ENCODE measurements at regions not wholly inside any gene's neighbourhood (a gene's known extent, or its start where the extent isn't known, plus 50 kb on each side); places are given as distances from the start of the nearest gene placed in this dataset.
"Not testable (repeated sequence)": the region's sequence is repeated elsewhere in the genome, so short reads cannot be mapped to it uniquely, and the experiment has no call there.

DNA sequence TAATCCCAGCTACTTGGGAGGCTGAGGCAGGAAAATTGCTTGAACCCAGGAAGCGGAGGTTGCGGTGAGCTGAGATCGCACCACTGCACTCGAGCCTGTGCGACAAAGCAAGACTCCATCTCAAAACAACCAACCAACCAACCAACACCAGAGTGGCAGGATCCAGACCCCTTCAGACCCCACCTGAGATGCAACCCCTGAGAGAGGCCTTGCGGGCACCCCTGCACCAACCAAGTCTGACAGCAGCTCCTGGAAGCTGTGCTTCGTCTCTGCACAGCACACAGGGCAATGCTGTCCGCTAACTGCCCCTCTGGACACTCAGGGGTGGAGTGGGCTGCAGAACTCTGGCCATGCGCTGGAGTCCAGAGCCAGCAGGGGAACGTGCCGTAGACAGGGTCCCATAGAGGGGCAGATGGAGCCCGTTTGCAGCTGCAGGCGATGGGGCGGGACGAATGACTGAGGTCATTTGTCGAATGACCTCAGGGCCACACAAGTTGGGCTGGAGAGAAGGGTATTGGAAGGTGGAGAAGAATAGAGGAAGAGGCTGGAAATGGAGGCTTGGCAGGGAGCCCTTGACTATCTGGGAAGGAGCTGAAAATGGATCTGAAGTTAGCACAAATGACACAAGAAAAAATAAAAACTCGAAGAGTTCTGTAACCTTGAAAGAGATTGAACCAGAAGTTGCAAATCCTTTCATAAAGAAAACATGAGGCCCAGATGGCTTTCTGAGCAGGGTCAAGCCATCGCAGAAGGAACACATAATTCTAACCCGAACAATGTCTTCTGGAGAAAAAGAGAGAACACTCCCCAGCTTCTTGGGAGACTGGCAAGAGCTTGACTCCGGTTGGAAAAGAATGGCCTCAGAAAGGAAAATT lies 199.7 kb downstream of the CTTN start:
- H3K4me3 ChIP-seq (ENCODE audit: low read depth, low read length): no peak overlapping the region
- DNase-seq (ENCODE audit: low read depth): no peak

DNA sequence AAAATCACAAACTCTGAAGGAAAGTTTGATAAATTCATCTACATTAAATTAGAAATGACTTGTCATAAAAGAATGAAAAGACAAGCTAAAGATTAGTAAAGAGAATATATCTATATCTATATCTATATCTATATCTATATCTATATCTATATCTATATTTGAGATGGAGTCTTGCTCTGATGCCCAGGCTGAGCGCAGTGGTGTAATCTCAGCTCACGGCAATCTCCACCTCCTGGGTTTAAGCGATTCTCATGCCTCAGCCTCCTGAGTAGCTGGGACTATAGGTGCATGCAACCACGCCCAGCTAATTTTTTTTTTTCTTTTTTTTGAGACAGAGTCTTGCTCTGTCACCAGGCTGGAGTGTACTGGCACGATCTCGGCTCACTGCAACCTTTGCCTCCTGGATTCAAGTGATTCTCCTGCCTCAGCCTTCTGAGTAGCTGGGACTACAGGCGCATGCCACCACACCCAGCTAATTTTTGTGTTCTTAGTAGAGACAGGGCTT lies 202.6 kb downstream of the CTTN start:
- not testable (repeated sequence) for H3K4me3 ChIP-seq (ENCODE audit: low read depth, low read length); DNase-seq (ENCODE audit: low read depth)

GRCh38 chr11:70601861-70602538 lies 203.7 kb downstream of the CTTN start:
- H3K4me3 ChIP-seq (ENCODE audit: low read depth, low read length): no peak overlapping the region
- no peak for DNase-seq (ENCODE audit: low read depth)

DNA sequence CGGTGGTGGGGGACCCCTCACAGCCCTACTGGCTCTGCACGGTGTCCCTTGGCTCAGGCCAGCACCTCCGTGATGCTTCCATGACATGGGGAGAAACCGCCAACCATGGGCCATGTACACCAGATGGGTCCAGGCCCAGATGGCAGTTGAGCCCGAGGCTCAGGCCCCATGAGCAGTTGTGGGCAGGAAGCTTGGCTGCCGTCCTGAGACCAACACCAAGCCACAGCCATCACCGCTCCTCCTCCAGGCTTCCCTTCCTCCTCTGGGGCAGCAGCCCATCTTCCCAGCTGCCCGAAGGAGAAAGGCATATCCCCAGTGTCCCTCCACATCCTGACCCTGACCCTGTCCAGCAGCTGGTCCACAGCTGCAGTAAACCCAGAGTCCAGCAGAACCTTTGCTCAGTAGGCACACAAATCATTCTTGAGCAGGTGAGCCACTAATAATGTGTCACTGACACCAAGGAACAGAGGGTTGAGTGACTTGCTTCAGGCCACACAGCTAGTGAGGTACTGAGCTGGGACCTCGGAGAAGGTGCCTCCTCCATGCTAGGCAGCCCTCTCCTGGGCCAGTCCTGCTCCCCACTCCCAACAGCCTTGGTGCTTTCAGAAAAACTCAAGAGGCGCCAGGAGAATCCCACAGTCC lies 204.9 kb downstream of the CTTN start:
- no peak for DNase-seq (ENCODE audit: low read depth)
- no peak overlapping the region for H3K4me3 ChIP-seq (ENCODE audit: low read depth, low read length)

DNA sequence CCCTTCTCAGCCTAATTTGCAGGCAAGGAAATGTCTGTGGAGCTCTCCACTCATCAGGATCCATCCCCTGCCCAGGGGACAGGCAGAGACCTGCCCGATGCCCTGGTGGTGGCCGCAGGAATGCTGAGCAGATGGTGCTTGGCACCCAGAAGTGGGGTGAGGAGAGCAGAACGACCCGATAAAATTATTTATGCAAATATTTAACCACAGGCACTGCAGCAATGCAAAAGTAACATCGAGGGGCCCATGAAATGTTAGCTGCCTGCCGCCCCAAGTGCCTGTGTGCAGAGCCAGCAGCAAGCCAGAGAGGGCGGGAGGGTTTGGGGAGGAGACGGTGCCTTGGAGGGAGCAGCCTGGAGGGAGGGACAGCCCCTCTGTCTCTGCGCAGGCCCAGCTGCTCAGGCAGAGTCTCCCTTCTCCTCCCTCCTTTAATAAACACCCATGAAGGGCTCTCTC lies 205.5 kb downstream of the CTTN start:
- DNase-seq (ENCODE audit: low read depth): no peak

GRCh38 chr11:70604221-70604620 lies 205.9 kb downstream of the CTTN start:
- H3K4me3 ChIP-seq (ENCODE audit: low read depth, low read length): no peak overlapping the region
- DNase-seq (ENCODE audit: low read depth): no peak

More for the DNA sequence above, 205.5 kb downstream of the CTTN start:
- no peak overlapping the region for H3K4me3 ChIP-seq (ENCODE audit: low read depth, low read length)

- H3K4me3 ChIP-seq (ENCODE audit: low read depth, low read length): no peak overlapping the region
- DNase-seq (ENCODE audit: low read depth): no peak
Measured at GRCh38 chr11:70604630-70605467, 206.5 kb downstream of the CTTN start.

GRCh38 chr11:70605468-70605815 lies 207.1 kb downstream of the CTTN start:
- no peak for DNase-seq (ENCODE audit: low read depth)

DNA sequence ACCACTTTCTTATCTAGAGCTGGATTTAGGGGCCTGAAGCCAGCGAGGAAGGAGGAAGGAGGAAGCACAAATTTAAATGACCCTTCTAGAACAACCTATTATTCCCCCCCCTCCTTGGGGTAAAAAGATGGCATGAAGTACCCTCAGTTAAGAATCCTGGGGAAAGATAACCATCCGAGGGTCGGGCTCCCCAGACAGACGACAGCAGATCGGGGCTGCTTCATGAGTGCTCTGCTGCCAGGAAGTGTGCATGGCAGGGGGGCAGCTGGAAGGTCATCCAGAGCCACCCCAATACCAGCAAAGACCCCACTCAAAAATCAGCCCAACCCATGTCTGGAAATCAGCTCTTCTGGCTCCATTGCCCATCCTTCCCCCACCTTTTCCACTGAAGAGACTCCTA lies 207.5 kb downstream of the CTTN start:
- DNase-seq (ENCODE audit: low read depth): no peak
- H3K4me3 ChIP-seq (ENCODE audit: low read depth, low read length): no peak overlapping the region

More at GRCh38 chr11:70605468-70605815, 207.1 kb downstream of the CTTN start:
- H3K4me3 ChIP-seq (ENCODE audit: low read depth, low read length): no peak overlapping the region

- H3K4me3 ChIP-seq (ENCODE audit: low read depth, low read length): no peak overlapping the region
- DNase-seq (ENCODE audit: low read depth): no peak
Measured at GRCh38 chr11:70606248-70606950, 208.1 kb downstream of the CTTN start.

- DNase-seq (ENCODE audit: low read depth): no peak
- no peak overlapping the region for H3K4me3 ChIP-seq (ENCODE audit: low read depth, low read length)
Measured at GRCh38 chr11:70606951-70607330, 208.6 kb downstream of the CTTN start.

- H3K4me3 ChIP-seq (ENCODE audit: low read depth, low read length): no peak overlapping the region
- DNase-seq (ENCODE audit: low read depth): no peak
Measured at GRCh38 chr11:70607561-70607960, 209.2 kb downstream of the CTTN start.

- no peak overlapping the region for H3K4me3 ChIP-seq (ENCODE audit: low read depth, low read length)
- peak; percentile 9 for DNase-seq (ENCODE audit: low read depth)
Measured at GRCh38 chr11:70608568-70609470, 210.5 kb downstream of the CTTN start.

DNA sequence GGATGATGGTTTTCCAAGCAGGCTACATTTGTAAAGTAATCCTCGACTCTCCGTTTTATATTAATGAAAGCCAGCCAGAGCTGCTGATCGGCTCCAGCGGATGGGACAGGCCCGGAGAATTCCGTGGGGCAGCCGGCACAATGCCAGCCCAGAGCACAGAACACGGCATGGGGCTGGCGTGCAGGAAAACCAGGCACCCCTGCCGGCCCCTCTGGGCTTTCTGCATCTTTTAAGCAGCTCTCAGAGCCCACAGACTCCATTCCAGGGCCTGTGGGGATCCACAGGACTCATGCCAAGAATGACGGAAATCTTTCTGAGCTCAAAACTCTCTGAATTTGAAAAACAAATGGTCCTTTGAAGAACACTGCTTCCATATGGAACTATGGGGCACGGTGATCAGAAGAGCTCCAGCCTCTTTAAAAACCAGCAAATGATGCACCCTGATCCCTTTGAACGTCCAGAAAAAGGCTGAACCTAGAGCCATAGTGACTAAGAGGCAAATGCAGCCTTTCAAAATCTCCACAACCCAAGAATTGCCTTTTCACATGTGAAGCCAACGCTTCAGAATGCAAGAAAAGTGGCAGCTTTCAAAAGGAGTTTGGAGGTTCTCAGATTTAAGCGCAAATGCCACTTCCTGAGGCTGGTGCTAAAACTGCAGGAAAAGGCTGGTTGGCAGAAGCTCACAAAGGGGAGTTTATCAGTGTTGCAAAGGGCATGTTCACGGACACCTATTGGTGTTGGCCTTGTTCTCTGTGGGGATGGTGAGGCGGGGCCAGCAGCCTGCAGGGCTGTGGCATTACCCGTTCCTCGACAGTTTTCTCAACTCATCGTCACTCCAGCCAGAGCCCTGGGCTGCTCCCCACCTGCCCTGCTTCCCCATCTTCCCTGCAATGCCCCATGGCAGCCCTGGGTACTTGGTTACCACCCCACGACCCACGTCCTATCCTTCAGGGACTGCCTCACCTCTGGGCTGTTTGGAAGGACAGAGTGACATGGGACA lies 212.5 kb downstream of the CTTN start:
- peak; percentile 1 for DNase-seq (ENCODE audit: low read depth)
- no peak overlapping the region for H3K4me3 ChIP-seq (ENCODE audit: low read depth, low read length)

GRCh38 chr11:70611821-70612220 lies 213.5 kb downstream of the CTTN start:
- DNase-seq (ENCODE audit: low read depth): no peak
- H3K4me3 ChIP-seq (ENCODE audit: low read depth, low read length): no peak overlapping the region

GRCh38 chr11:70612459-70613141 lies 214.3 kb downstream of the CTTN start:
- no peak for DNase-seq (ENCODE audit: low read depth)
- H3K4me3 ChIP-seq (ENCODE audit: low read depth, low read length): no peak overlapping the region
